Fibroblast of villous mesenchyme (primary cell): ENCODE measurements at regions not wholly inside any gene's neighbourhood (a gene's known extent, or its start where the extent isn't known, plus 50 kb on each side); places are given as distances from the start of the nearest gene placed in this dataset.
"Not testable (repeated sequence)": the region's sequence is repeated elsewhere in the genome, so short reads cannot be mapped to it uniquely, and the experiment has no call there.

Experiments
- DNase-seq: peaks from one replicate; pipeline ENCODE4 v3.0.0-alpha.2; 2010; ENCODE audit warnings: low read depth
- H3K4me3 ChIP-seq: 2 replicates; pipeline ENCODE4 v1.5.1; 2011; ENCODE audit warnings: low read depth, mild to moderate bottlenecking, low read length
- TF ChIP-seq, protein P1 (sequence below): IDR thresholded peaks from 2 replicates; pipeline ENCODE4 v1.5.1; 2012; ENCODE audit warnings: low read depth, mild to moderate bottlenecking, low read length; ENCODE audit not compliant: insufficient read depth

DNA sequence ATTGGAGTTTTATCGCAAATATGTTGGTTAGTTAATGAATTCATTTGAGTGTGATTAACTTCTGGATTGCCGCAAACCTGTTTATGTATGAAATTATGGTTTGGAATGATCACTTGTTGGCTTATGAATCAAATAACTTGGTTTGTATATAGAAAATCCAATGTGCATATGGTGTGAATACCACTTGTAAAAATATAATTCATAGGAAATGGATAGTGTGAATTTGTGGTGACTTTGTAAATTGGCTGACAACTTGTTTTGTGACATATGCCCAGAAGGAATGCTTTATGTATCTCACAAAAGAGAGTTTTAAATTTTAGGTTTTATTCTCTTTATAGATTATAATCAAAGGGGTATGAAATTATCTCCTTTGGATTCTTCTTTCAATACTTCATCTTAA, 436.2 kb downstream of the EPHA5 start:
- H3K4me3 ChIP-seq, result no peak overlapping the region
- DNase-seq, result no peak
- TF ChIP-seq, protein P1, sequence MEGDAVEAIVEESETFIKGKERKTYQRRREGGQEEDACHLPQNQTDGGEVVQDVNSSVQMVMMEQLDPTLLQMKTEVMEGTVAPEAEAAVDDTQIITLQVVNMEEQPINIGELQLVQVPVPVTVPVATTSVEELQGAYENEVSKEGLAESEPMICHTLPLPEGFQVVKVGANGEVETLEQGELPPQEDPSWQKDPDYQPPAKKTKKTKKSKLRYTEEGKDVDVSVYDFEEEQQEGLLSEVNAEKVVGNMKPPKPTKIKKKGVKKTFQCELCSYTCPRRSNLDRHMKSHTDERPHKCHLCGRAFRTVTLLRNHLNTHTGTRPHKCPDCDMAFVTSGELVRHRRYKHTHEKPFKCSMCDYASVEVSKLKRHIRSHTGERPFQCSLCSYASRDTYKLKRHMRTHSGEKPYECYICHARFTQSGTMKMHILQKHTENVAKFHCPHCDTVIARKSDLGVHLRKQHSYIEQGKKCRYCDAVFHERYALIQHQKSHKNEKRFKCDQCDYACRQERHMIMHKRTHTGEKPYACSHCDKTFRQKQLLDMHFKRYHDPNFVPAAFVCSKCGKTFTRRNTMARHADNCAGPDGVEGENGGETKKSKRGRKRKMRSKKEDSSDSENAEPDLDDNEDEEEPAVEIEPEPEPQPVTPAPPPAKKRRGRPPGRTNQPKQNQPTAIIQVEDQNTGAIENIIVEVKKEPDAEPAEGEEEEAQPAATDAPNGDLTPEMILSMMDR, result no peak

- DNase-seq, result no peak
- TF ChIP-seq, protein P1, result no peak
- no peak overlapping the region for H3K4me3 ChIP-seq
These were observed 442.7 kb downstream of the EPHA5 start for GRCh38 chr4:65227628-65228027.

DNA sequence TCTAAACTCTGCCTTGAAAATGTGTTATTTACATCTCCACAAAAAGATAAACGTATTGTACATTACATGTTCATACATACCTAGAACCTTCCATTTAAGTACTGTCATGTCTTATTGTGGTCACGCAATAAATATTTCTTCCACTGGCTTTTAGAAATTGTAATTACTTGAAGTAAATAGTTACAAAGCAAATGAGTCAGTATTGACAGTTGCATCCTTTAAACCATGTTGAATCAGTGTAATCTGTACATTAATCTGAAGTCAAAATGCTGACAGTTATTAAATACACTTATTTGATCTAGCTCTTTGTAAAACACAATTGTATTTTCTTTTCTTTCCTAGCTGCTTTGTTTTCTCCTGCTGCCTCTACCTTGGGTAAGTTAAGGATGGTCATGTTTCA, 446.7 kb downstream of the EPHA5 start:
- no peak overlapping the region for H3K4me3 ChIP-seq
- TF ChIP-seq, protein P1, result no peak
- DNase-seq, result no peak

DNA sequence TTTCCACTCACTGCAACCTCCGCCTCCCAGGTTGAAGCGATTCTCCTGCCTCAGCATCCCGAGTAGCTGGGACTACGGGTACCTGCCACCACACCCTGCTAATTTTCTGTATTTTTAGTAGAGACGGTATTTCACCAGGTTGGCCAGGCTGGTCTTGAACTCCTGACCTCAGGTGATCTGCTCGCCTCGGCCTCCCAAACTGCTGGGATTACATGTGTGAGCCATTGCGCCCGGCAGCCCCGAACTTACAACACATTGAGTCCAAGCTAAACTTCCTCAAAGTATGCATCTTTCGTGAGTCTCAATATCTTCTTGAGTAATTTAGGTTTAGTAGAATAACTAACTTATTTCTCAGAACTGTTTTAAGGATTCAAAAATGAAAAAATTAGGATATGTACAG, 447.2 kb downstream of the EPHA5 start:
- H3K4me3 ChIP-seq, DNase-seq: not testable (repeated sequence)

DNA sequence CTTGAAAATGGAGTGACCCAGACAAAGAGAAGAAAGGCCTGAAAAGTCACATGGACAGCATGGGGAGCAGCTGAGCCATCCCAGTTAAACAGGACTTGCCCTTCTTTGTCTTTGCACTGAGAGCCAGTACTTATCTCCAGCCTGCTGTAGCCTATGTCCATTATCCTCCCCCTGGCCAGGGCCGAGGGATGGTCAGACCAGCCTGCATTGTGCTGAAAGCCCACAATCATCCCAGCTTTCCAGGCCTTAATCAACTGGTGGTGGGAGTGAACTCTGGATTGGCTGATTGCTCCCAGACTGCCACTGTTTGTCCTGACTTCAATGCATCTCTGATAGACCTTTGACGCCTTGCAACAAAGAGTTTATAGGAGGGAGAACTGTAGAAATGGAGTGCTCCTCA, 453.1 kb downstream of the EPHA5 start:
- no peak overlapping the region for H3K4me3 ChIP-seq
- DNase-seq, result no peak
- TF ChIP-seq, protein P1, result no peak

DNA sequence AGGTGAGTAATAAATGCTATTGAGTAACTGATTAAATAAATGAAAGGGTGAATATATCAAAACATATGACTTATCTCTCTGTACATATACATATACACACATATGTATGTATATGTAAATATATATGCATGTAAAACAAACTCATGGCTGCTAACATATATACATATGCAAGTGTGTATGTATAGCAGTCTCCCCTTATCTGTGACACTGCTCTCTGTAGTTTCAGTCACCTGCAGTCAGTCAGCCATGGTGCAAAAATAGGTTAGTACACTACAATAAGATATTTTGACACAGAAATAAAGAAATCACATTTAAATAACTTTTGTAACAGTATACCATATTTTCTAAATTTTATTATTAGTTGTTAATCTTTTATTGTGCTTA, 467.4 kb downstream of the EPHA5 start:
- no peak overlapping the region for H3K4me3 ChIP-seq
- DNase-seq, result no peak
- TF ChIP-seq, protein P1, result no peak

- no peak overlapping the region for H3K4me3 ChIP-seq
- TF ChIP-seq, protein P1, result no peak
These were observed 468.0 kb downstream of the EPHA5 start for GRCh38 chr4:65202165-65202852.

More at GRCh38 chr4:65202165-65202852, 468.0 kb downstream of the EPHA5 start:
- DNase-seq, result no peak
